PC-9 (cell line): ENCODE measurements at regions not wholly inside any gene's neighbourhood (a gene's known extent, or its start where the extent isn't known, plus 50 kb on each side); places are given as distances from the start of the nearest gene placed in this dataset.
A peak's percentile ranks its signal among the peaks of the same experiment; 100 is the strongest.

Experiments
- EZH2 ChIP-seq: fragments of 200-600 bp; sonication (generic); IDR thresholded peaks from 2 replicates; pipeline ENCODE4 v1.8.0; 2017; ENCODE audit warnings: antibody characterized with exemption, low read depth
- TF ChIP-seq, protein P1 (sequence below): fragments of 200-600 bp; sonication (generic); conservative IDR thresholded peaks from 2 replicates; pipeline ENCODE4 v1.6.1; 2017; ENCODE audit warnings: mixed run types, antibody characterized with exemption, mild to moderate bottlenecking, moderate library complexity

- TF ChIP-seq, protein P1, sequence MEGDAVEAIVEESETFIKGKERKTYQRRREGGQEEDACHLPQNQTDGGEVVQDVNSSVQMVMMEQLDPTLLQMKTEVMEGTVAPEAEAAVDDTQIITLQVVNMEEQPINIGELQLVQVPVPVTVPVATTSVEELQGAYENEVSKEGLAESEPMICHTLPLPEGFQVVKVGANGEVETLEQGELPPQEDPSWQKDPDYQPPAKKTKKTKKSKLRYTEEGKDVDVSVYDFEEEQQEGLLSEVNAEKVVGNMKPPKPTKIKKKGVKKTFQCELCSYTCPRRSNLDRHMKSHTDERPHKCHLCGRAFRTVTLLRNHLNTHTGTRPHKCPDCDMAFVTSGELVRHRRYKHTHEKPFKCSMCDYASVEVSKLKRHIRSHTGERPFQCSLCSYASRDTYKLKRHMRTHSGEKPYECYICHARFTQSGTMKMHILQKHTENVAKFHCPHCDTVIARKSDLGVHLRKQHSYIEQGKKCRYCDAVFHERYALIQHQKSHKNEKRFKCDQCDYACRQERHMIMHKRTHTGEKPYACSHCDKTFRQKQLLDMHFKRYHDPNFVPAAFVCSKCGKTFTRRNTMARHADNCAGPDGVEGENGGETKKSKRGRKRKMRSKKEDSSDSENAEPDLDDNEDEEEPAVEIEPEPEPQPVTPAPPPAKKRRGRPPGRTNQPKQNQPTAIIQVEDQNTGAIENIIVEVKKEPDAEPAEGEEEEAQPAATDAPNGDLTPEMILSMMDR, result peak; percentile 51
- TF ChIP-seq EZH2, result no peak
Measured at GRCh38 chr2:22124003-22124402, 1000.2 kb downstream of the TDRD15 start.
